Spinal cord (tissue), 9 donors: ENCODE measurements at regions not wholly inside any gene's neighbourhood (a gene's known extent, or its start where the extent isn't known, plus 50 kb on each side); places are given as distances from the start of the nearest gene placed in this dataset.
A peak's percentile ranks its signal among the peaks of the same experiment; 100 is the strongest.
"Not testable (repeated sequence)": the region's sequence is repeated elsewhere in the genome, so short reads cannot be mapped to it uniquely, and the experiment has no call there.

ENCODE experiments used
- DNase-seq, 6 donors: peaks; one replicate each; pipeline versions ENCODE4 v3.0.0 to v3.0.0-alpha.2; 2013 to 2015; ENCODE audit warnings: low spot score in 6 of 6, low read depth in 4 of 6
- H3K27ac ChIP-seq: one replicate; pipeline ENCODE4 v1.5.1; 2013; ENCODE audit warnings: low read depth, low read length, control low read depth
- H3K27me3 ChIP-seq: one replicate; pipeline ENCODE4 v1.6.1; 2013; ENCODE audit warnings: low read length; ENCODE audit not compliant: control insufficient read depth, insufficient read depth
- H3K36me3 ChIP-seq: one replicate; pipeline ENCODE4 v1.6.1; 2013; ENCODE audit warnings: low read length; ENCODE audit not compliant: control insufficient read depth, insufficient read depth
- H3K4me1 ChIP-seq: one replicate; pipeline ENCODE4 v1.6.1; 2013; ENCODE audit warnings: low read length; ENCODE audit not compliant: control insufficient read depth, insufficient read depth
- H3K4me3 ChIP-seq: one replicate; pipeline ENCODE4 v1.5.1; 2013; ENCODE audit warnings: low read depth, low read length, control low read depth
- H3K9me3 ChIP-seq: one replicate; pipeline ENCODE4 v1.6.1; 2013; ENCODE audit warnings: low read length; ENCODE audit not compliant: control insufficient read depth, insufficient read depth
- WGBS: methylation state at CpG from one replicate; pipeline ENCODE4 v1.1.5; 2013; ENCODE audit warnings: missing lambda C conversion rate; ENCODE audit not compliant: insufficient coverage; 5-methylcytosine and 5-hydroxymethylcytosine counted together
- donor health status: healthy.

GRCh38 chr6:94953867-94954631 lies 623.3 kb upstream of the MANEA start:
- WGBS: no CpG with 5 or more reads among the region's 4 CpGs
- H3K36me3 ChIP-seq: no peaks in the 10 kb centered on the region
- DNase-seq: peak in 1 of 6 donors; percentile 7
- H3K4me1 ChIP-seq: no peaks in the 10 kb centered on the region
- H3K4me3 ChIP-seq: no peak overlapping the region
- no peaks in the 10 kb centered on the region for H3K9me3 ChIP-seq
- no peak overlapping the region for H3K27ac ChIP-seq
- no peaks in the 10 kb centered on the region for H3K27me3 ChIP-seq

DNA sequence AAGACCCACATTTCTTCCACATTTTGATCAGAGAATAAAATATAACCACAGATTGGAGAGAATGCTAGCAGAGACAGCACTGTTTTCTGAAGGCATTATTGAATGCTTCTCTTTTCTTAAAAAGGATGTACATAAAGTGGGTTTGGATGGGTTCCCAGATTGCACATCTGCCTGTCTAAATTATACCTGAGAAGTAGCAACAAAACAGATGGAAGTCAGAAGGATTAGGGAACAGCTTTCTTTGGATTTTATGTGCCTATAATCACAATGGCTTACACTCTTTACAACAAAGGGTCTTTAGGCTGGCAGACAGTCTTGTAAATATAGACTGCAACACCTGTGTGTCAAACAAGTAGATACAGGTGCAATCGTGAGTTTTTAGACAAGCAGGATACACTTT lies 622.2 kb upstream of the MANEA start:
- peak in 1 of 6 donors; percentile 70 for DNase-seq
- no peaks in the 10 kb centered on the region for H3K4me1 ChIP-seq
- H3K36me3 ChIP-seq: no peaks in the 10 kb centered on the region
- no peaks in the 10 kb centered on the region for H3K27me3 ChIP-seq
- H3K9me3 ChIP-seq: no peaks in the 10 kb centered on the region
- WGBS: no CpG with 5 or more reads among the region's 1 CpG
- H3K4me3 ChIP-seq: no peak overlapping the region
- no peak overlapping the region for H3K27ac ChIP-seq

- DNase-seq: no peak
- WGBS: 85% methylated on average over 3 of the region's 6 CpGs
- Histone ChIP-seq H3K27ac (no peak overlapping the region), H3K4me3 (no peak overlapping the region), H3K36me3 (no peaks in the 10 kb centered on the region), H3K4me1 (no peaks in the 10 kb centered on the region), H3K27me3 (no peaks in the 10 kb centered on the region), H3K9me3 (no peaks in the 10 kb centered on the region)
Observed at GRCh38 chr6:94956910-94957309, 620.4 kb upstream of the MANEA start.

DNA sequence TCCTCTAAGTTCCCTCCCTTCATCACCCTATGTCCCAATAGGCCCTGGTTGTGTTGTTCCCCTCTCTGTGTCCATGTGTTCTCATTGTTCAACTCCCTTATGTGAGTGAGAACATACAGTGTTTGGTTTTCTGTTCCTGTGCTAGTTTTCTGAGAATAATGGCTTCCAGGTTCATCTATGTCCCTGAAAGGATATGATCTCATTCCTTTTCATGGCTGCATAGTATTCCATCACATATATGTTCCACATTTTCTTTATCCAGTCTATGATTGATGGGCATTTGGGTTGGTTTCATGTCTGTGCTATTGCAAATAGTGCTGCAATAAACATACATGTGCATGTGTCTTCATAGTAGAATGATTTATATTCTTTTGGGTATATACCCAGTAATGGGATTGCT lies 612.6 kb upstream of the MANEA start:
- not testable (repeated sequence) for DNase-seq

DNA sequence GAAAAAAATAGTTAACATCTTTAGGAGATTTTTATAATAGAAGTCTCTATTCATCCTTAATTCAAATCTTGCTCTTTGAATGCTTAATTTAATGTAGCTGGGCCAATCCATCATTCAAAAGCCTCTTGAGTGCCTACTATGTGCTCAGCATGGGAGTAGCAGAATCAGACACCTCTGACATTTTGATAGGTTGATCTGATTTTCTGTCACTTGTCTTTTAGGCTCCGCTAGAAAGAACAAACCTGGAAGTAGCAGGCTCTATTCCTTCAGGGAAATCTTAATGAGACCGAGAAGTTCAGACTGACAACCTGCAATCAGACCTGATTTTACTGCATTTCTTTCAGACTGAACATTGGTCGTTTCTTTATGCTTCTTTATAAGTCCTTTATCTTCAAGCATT lies 588.6 kb upstream of the MANEA start:
- Histone ChIP-seq H3K9me3 (no peaks in the 10 kb centered on the region), H3K4me1 (no peaks in the 10 kb centered on the region), H3K4me3 (no peak overlapping the region), H3K27ac (no peak overlapping the region), H3K27me3 (no peaks in the 10 kb centered on the region), H3K36me3 (no peaks in the 10 kb centered on the region)
- WGBS: 79% methylated on average over 2 of the region's 3 CpGs
- no peak for DNase-seq

More for the DNA sequence above, 612.6 kb upstream of the MANEA start:
- not testable (repeated sequence) for H3K27me3 ChIP-seq, H3K36me3 ChIP-seq, H3K27ac ChIP-seq, H3K4me1 ChIP-seq, H3K9me3 ChIP-seq, H3K4me3 ChIP-seq

DNA sequence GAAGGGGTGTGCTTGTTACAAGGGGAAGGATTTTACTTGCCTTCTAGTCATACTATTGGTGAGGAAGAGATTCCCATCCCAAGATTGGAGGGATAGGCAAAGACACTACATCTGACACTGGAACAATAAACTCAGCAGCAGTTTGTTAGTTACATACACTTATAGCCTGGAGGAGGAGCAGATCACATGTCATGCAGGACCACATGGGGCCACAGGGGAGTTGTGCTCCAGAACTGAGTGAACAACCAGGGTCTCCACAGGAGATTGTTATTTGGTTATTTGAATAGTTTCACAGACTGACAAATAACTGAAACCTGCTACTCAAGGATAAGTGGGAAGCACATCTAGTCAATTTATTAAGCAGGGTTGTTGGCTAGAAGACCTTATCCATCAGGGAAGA lies 559.4 kb upstream of the MANEA start:
- Histone ChIP-seq H3K27ac (no peak overlapping the region), H3K4me1 (no peaks in the 10 kb centered on the region), H3K27me3 (no peaks in the 10 kb centered on the region), H3K4me3 (no peak overlapping the region), H3K9me3 (no peaks in the 10 kb centered on the region), H3K36me3 (no peaks in the 10 kb centered on the region)
- DNase-seq: no peak
